ENCODE measurements at regions not wholly inside any gene's neighbourhood (a gene's known extent, or its start where the extent isn't known, plus 50 kb on each side); places are given as distances from the start of the nearest gene placed in this dataset.

DNA sequence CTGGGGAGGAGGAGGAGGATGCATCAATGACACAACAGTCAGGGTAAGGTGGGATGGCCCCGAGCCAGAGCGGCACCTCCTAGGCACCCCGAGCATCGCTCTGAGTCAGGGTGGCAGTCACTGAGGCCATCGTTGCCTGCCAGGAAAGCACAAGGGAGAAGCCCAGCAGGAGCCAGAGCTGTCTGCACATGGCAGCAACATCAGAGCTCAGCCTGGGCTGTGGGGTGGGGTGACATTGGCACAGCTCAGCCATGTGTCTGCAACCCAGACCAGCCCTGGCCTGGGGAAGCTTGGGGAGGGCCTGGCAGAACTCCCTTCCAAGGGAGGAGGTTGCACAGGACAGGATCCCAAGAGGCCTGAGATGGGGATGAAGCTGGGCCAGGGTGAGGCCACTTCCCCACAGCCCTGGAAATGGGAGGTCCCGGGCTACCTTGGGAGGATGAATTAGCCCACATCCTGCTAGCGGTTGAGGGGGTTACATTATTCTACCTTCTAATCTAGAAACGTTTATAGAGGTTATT lies 255.6 kb downstream of the MAFB start:
- no peak for DNase-seq (ENCODE audit: low read depth)
- no peak overlapping the region for H3K4me3 ChIP-seq (ENCODE audit: low read depth, low read length)
- TF ChIP-seq, protein P1, sequence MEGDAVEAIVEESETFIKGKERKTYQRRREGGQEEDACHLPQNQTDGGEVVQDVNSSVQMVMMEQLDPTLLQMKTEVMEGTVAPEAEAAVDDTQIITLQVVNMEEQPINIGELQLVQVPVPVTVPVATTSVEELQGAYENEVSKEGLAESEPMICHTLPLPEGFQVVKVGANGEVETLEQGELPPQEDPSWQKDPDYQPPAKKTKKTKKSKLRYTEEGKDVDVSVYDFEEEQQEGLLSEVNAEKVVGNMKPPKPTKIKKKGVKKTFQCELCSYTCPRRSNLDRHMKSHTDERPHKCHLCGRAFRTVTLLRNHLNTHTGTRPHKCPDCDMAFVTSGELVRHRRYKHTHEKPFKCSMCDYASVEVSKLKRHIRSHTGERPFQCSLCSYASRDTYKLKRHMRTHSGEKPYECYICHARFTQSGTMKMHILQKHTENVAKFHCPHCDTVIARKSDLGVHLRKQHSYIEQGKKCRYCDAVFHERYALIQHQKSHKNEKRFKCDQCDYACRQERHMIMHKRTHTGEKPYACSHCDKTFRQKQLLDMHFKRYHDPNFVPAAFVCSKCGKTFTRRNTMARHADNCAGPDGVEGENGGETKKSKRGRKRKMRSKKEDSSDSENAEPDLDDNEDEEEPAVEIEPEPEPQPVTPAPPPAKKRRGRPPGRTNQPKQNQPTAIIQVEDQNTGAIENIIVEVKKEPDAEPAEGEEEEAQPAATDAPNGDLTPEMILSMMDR (conservative IDR thresholded peaks at IDR 0.05; ENCODE audit: low read depth, low read length), result no peak

DNA sequence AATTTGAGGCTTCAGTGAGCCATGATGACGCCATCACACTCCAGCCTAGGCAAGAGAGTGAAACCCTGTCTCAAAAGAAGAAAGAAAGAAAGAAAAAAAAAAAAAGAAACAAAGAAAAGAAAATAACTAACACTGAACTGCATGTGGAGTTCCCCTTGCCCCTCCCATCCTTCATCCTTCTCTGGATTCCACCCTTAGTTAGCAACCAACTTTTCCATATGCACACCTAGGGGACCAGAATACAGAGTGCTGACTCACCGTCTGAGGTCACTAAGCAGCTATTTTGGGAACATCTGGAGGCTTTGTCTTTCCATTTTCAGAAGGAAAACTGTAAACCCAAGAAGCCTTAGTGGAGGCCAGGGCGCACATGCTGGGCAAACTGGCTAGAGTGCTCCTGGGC lies 257.4 kb downstream of the MAFB start:
- no peak for DNase-seq (ENCODE audit: low read depth)
- H3K4me3 ChIP-seq (ENCODE audit: low read depth, low read length), result no peak overlapping the region
- TF ChIP-seq, protein P1 (conservative IDR thresholded peaks at IDR 0.05; ENCODE audit: low read depth, low read length), result no peak

DNA sequence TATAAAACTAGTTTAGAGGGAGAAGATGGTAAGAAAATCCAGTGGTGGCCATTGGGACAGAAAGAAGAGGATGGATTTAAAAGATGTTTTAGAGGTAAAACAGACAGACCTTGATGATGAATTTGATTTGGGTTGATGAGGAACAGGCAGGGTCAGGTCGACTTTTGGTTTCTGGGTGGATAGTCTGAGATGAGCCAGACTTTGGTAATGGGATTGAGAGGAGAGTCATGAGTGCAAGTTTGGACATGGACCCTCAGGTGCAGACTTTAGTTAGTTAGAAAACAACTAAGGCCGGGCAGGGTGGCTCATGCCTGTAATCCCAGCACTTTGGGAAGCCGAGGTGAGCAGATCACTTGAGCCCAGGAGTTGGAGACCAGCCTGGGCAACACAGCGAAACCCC lies 257.9 kb downstream of the MAFB start:
- TF ChIP-seq, protein P1 (conservative IDR thresholded peaks at IDR 0.05; ENCODE audit: low read depth, low read length), result no peak
- H3K4me3 ChIP-seq (ENCODE audit: low read depth, low read length), result no peak overlapping the region
- DNase-seq (ENCODE audit: low read depth), result no peak

DNA sequence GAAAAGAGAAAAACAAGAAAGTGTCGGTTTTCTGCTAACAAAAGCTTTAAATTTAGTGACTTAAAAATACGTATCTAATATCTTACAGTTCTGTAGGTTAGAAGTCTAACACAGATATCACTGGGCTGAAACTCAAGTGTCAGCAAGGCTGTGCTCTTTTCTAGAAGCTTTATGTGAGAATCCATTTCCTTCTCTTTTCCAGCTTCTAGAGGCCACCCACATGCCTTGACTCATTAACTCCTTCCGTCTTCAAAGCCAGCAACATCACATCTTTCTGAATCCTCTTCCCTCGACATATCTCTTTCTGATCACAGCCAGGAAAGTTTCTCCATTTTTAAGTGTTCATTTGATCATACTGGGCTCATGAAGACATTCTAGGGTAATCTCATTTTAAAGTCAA lies 262.0 kb downstream of the MAFB start:
- H3K4me3 ChIP-seq (ENCODE audit: low read depth, low read length), result no peak overlapping the region
- TF ChIP-seq, protein P1 (conservative IDR thresholded peaks at IDR 0.05; ENCODE audit: low read depth, low read length), result no peak
- DNase-seq (ENCODE audit: low read depth), result no peak

DNA sequence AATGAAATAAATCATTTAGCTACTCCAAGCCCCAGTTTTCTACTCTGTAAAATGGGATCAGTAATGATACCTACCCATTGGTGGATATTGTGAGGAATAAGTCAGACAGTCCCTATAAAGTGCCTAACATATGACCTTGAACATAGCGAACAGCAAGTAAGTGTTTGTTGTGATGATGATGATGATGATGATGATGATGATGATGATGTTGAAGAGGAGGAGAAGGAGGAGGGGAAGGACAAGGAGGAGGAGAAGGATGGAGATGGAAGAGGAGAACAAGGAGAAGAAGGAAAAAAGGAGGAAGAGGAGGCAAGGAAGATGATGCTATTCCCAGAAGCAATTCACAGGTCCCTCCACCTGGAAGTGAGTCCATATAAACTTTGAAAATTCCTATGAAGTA lies 264.3 kb downstream of the MAFB start:
- no peak overlapping the region for H3K4me3 ChIP-seq (ENCODE audit: low read depth, low read length)
- TF ChIP-seq, protein P1 (conservative IDR thresholded peaks at IDR 0.05; ENCODE audit: low read depth, low read length), result no peak
- DNase-seq (ENCODE audit: low read depth), result no peak

DNA sequence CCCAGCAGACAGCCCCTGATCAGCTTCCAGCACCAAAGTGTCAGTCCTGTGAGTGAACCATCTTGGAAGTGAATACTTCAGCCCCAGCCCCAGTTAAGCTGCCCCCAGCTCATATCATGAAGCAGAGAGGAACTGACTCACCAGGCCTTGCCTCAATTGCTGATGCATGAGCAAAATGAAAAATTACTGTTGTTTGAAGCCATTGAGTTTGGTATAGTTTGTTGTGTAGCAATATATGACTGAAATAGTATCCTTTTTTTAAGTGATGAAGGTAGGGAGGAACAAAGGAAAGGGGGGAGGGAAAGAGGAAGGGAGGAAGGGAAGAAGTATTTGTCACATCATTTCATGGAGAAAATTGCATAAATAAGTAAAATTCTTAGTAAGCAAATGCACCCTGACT lies 266.4 kb downstream of the MAFB start:
- no peak overlapping the region for H3K4me3 ChIP-seq (ENCODE audit: low read depth, low read length)
- DNase-seq (ENCODE audit: low read depth), result no peak
- TF ChIP-seq, protein P1 (conservative IDR thresholded peaks at IDR 0.05; ENCODE audit: low read depth, low read length), result no peak

DNA sequence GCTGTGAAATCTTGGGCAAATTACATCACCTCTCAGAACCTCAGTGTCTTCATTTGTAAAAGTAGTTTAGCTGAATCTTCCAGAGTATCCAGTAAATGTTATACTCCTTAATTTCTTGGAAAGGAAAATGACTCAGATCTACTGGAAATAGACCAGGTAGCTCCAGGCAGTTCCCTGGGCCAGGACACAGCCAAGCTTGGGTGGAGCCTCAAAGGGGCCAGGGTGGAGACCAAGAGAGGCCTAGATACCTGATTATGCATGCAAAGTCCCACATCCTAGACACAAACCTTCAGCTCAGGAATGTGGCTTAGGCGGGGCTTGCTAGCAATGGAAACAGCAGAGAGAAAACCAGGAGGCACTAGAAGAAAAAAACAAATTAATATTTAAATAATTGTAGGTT lies 272.8 kb downstream of the MAFB start:
- DNase-seq (ENCODE audit: low read depth), result no peak
- no peak overlapping the region for H3K4me3 ChIP-seq (ENCODE audit: low read depth, low read length)
- TF ChIP-seq, protein P1 (conservative IDR thresholded peaks at IDR 0.05; ENCODE audit: low read depth, low read length), result no peak

All from epithelial cell of proximal tubule (primary cell).